Cardiac muscle cell (in vitro differentiated cells and primary cell): ENCODE measurements at regions not wholly inside any gene's neighbourhood (a gene's known extent, or its start where the extent isn't known, plus 50 kb on each side); places are given as distances from the start of the nearest gene placed in this dataset.

Experiments used
- DNase-seq, 2 donors: peaks; one replicate each; pipeline versions ENCODE4 v3.0.0 to v3.0.0-alpha.2; 2010 to 2017; ENCODE audit warnings: low read depth in 1 of 2, low spot score in 1 of 2
- H3K27ac ChIP-seq: fragments of 200-600 bp; sonication (generic); 2 replicates; pipeline ENCODE4 v1.5.1; 2016
- H3K27me3 ChIP-seq: fragments of 200-600 bp; sonication (generic); 2 replicates; pipeline ENCODE4 v1.6.0; 2016; ENCODE audit warnings: control low read depth
- H3K36me3 ChIP-seq: fragments of 200-600 bp; sonication (generic); 2 replicates; pipeline ENCODE4 v1.5.1; 2016; ENCODE audit warnings: control low read depth
- H3K4me1 ChIP-seq: fragments of 200-600 bp; sonication (generic); 2 replicates; pipeline ENCODE4 v1.8.1; 2017; ENCODE audit warnings: low read depth, mild to moderate bottlenecking, mixed run types
- H3K4me3 ChIP-seq: fragments of 200-600 bp; sonication (generic); 2 replicates; pipeline ENCODE4 v1.5.1; 2016; ENCODE audit warnings: mild to moderate bottlenecking
- H3K9me3 ChIP-seq: fragments of 200-600 bp; sonication (generic); 2 replicates; pipeline ENCODE4 v1.5.1; 2017; ENCODE audit warnings: low read depth, mild to moderate bottlenecking, control low read depth
- TF ChIP-seq, protein P1 (sequence below): IDR thresholded peaks from 2 replicates; pipeline ENCODE4 v1.5.1; 2012; ENCODE audit warnings: low read depth, mild to moderate bottlenecking, low read length

DNA sequence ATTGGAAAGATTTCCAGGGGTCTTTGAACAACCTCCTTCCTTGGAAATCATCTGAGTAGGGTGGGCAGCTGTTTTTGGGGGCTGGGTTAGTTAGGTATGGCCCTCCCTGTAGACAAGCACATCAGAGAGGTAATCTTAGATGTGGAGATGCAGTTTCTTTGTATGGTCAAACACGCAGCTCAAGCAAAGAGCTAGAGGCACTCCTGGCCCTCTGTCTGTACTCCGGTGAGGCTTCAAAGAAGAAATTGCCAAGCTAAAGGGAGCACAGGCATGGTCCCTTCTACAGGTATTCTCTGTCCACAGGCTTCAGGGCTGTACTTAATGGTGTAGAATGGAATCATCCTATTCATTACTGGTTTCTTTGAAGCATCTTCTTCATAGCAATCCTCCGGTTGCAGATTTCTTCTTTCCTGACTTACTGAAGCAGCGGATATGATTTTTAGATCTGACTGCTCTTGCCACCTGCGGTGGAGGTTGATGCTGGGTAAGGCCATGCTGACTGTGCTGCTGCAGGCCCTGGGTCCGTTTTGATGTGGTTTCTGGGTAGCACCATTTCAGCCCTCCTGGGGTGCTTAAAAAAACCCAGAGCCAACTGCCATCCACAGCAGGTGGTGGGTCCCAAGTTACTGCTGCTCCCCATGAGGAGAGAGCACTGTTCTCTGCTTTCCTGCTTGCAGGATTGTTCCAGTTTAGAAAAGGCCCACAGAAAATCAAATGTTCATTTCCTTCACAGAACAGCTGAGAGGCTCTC is 318.9 kb upstream of the GATB start:
- Histone ChIP-seq H3K4me3 (no peak overlapping the region), H3K4me1 (no peaks in the 10 kb centered on the region), H3K27ac (no peak overlapping the region), H3K27me3 (peaks cover 4% of the 10 kb centered on the region), H3K9me3 (no peaks in the 10 kb centered on the region), H3K36me3 (no peaks in the 10 kb centered on the region)
- TF ChIP-seq, protein P1, sequence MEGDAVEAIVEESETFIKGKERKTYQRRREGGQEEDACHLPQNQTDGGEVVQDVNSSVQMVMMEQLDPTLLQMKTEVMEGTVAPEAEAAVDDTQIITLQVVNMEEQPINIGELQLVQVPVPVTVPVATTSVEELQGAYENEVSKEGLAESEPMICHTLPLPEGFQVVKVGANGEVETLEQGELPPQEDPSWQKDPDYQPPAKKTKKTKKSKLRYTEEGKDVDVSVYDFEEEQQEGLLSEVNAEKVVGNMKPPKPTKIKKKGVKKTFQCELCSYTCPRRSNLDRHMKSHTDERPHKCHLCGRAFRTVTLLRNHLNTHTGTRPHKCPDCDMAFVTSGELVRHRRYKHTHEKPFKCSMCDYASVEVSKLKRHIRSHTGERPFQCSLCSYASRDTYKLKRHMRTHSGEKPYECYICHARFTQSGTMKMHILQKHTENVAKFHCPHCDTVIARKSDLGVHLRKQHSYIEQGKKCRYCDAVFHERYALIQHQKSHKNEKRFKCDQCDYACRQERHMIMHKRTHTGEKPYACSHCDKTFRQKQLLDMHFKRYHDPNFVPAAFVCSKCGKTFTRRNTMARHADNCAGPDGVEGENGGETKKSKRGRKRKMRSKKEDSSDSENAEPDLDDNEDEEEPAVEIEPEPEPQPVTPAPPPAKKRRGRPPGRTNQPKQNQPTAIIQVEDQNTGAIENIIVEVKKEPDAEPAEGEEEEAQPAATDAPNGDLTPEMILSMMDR: no peak
- DNase-seq: no peak

DNA sequence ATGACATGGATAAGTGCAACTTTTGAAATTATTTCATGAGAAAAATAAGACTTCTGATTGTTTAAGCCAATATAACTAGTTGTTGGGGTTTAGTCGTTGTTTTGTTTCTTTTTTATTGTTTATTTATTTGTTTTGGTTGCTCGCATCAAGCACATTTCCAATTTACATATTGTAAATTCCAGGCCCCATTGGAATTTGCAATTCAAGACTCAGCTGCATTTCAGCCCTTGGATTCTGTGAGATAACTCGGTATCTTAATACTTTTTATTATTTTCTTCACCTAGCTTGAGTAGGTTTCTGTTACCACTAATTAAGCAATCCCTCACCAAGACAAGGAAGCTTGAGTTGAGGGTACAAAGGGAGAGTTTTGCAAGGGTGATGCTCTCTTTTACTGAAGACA is 318.3 kb upstream of the GATB start:
- Histone ChIP-seq H3K36me3 (no peaks in the 10 kb centered on the region), H3K4me1 (peaks cover 2% of the 10 kb centered on the region), H3K27ac (no peak overlapping the region), H3K9me3 (no peaks in the 10 kb centered on the region), H3K4me3 (no peak overlapping the region), H3K27me3 (peaks cover 4% of the 10 kb centered on the region)
- no peak for DNase-seq
- TF ChIP-seq, protein P1: no peak

DNA sequence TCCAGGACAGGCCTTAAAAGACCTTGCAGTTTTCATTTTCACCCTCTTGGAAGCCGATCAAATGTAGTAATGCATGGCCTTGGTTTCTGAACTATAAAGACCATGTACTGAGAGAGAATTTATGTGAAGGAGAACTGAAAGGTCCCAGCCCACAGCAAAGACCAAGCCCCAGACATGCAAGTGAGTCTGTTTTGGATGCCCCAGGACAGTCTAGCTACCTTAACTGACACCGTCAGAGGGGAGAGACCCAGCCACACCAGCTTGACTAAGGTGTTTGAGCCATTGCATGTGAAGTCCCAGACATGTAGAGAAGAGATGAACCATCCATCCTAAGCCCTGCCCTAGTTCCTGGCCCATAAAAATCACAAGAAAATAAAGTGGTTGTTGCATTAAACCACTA is 316.8 kb upstream of the GATB start:
- Histone ChIP-seq H3K27me3 (peaks cover 4% of the 10 kb centered on the region), H3K4me3 (no peak overlapping the region), H3K36me3 (no peaks in the 10 kb centered on the region), H3K9me3 (no peaks in the 10 kb centered on the region), H3K4me1 (peaks cover 15% of the 10 kb centered on the region), H3K27ac (no peak overlapping the region)
- TF ChIP-seq, protein P1: no peak
- no peak for DNase-seq

DNA sequence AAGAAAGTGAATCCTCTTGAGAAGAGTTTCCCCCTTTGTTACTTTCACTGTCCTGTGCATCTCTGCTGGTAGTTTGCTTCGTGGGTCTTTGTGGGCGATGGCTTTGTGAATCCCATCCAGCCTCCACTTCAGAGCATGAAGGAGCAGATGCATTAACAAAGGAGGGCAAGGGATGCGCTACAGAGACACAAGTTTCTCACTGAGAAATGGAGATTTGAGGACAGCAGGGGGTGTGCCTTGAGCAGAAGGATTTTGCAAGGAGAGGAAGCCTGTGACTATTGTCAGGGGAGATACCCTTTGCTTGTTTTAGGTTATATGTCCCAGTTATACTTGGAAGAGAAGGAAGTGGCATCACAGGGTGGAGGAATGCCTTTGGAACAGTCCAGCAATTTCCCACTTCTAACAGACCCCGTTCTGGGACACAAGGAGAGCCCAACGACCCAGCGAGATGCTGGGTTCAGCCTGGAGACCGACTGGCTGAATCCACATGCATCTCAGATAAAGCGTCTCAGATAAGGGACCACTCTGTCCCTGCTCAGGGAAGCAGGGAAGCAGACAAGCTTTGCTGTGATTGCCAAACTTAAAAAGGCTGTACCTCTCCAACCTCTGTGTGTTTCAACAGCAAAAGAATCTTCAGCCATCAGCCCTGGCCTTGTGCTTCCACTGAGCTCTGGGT is 314.6 kb upstream of the GATB start:
- H3K27me3 ChIP-seq: peaks cover 4% of the 10 kb centered on the region
- H3K4me3 ChIP-seq: no peak overlapping the region
- DNase-seq: no peak
- H3K27ac ChIP-seq: no peak overlapping the region
- TF ChIP-seq, protein P1: no peak
- no peaks in the 10 kb centered on the region for H3K36me3 ChIP-seq
- H3K4me1 ChIP-seq: peaks cover 18% of the 10 kb centered on the region
- no peaks in the 10 kb centered on the region for H3K9me3 ChIP-seq

DNA sequence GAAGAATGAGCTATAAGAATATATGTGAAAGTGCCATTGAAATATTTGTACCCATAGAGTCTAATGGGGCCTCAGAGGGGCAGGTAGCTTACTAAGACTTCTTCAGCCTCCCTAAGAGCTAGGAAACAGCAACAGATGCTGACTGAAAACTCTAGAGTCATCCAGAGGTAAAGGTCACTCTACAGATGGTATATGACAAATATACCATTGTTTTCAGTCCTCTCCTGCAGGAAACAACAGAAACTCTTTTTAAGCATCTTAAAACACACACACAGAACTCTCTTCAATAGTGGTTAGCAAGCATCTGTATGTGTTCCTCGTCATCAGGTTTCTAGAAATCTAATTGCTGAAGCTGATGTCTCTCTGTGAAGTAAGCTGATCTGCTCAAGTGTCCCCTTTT is 313.8 kb upstream of the GATB start:
- no peaks in the 10 kb centered on the region for H3K9me3 ChIP-seq

More for the DNA sequence above, 313.8 kb upstream of the GATB start:
- Histone ChIP-seq H3K4me3 (no peak overlapping the region), H3K27ac (no peak overlapping the region), H3K36me3 (no peaks in the 10 kb centered on the region), H3K27me3 (peaks cover 4% of the 10 kb centered on the region), H3K4me1 (peaks cover 18% of the 10 kb centered on the region)
- TF ChIP-seq, protein P1: no peak
- DNase-seq: no peak
